Fibroblast of mammary gland (primary cell): ENCODE measurements at regions not wholly inside any gene's neighbourhood (a gene's known extent, or its start where the extent isn't known, plus 50 kb on each side); places are given as distances from the start of the nearest gene placed in this dataset.

Source experiments
- DNase-seq: peaks from one replicate; pipeline ENCODE4 v3.0.0-alpha.2; 2010; ENCODE audit warnings: low read depth
- H3K4me3 ChIP-seq: 2 replicates; pipeline ENCODE4 v1.5.1; 2011; ENCODE audit warnings: low read depth, mild to moderate bottlenecking, low read length, moderate library complexity; ENCODE audit not compliant: control insufficient read depth
- CTCF ChIP-seq: conservative IDR thresholded peaks from 2 replicates; pipeline ENCODE4 v1.5.1; 2011; ENCODE audit warnings: low read depth, low read length, inconsistent platforms; ENCODE audit not compliant: control insufficient read depth, insufficient read depth

- no peak for DNase-seq
- H3K4me3 ChIP-seq: no peak overlapping the region
- no peak for TF ChIP-seq CTCF
Observed at GRCh38 chr11:15451713-15452112, 337.0 kb downstream of the INSC start.

GRCh38 chr11:15453211-15453765 is 338.6 kb downstream of the INSC start:
- no peak for DNase-seq
- H3K4me3 ChIP-seq: no peak overlapping the region
- TF ChIP-seq CTCF: no peak

GRCh38 chr11:15468466-15468865 is 353.7 kb downstream of the INSC start:
- H3K4me3 ChIP-seq: no peak overlapping the region
- no peak for TF ChIP-seq CTCF
- DNase-seq: no peak

- no peak for TF ChIP-seq CTCF
- H3K4me3 ChIP-seq: no peak overlapping the region
- no peak for DNase-seq
Observed at GRCh38 chr11:15471048-15471894, 356.5 kb downstream of the INSC start.

- DNase-seq: no peak
- no peak for TF ChIP-seq CTCF
- no peak overlapping the region for H3K4me3 ChIP-seq
Observed at GRCh38 chr11:15471895-15472799, 357.4 kb downstream of the INSC start.

GRCh38 chr11:15473954-15474837 is 359.5 kb downstream of the INSC start:
- DNase-seq: no peak
- no peak overlapping the region for H3K4me3 ChIP-seq
- no peak for TF ChIP-seq CTCF
